ENCODE measurements at regions not wholly inside any gene's neighbourhood (a gene's known extent, or its start where the extent isn't known, plus 50 kb on each side); places are given as distances from the start of the nearest gene placed in this dataset.

DNA sequence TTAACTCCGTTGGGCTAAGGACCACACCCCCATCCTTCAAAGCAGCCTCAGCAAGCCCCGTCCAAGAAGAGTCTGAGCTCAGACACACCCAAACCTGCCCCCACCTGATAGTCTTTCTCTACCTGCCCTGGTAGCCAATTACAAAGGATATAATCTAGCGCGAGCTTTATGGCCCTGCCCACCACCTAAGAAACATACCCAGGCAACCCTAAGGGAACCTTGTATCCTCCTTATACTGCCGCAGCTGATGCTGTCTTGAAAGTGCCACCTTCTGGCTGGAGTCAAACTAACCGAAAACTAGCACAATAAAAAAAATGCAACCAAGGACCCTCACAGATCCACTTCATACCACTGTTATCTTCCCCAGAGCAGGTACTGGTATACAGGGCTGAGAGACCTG, 628.3 kb upstream of the REG3G start:
- TF ChIP-seq GLIS3 (CRISPR knock-in tag; IDR thresholded peaks at IDR 0.05), result no peak
- TF ChIP-seq, protein P1, sequence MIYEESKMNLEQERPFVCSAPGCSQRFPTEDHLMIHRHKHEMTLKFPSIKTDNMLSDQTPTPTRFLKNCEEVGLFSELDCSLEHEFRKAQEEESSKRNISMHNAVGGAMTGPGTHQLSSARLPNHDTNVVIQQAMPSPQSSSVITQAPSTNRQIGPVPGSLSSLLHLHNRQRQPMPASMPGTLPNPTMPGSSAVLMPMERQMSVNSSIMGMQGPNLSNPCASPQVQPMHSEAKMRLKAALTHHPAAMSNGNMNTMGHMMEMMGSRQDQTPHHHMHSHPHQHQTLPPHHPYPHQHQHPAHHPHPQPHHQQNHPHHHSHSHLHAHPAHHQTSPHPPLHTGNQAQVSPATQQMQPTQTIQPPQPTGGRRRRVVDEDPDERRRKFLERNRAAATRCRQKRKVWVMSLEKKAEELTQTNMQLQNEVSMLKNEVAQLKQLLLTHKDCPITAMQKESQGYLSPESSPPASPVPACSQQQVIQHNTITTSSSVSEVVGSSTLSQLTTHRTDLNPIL (CRISPR knock-in tag; IDR thresholded peaks at IDR 0.05; ENCODE audit: low read depth), result no peak
- TF ChIP-seq, protein P2, sequence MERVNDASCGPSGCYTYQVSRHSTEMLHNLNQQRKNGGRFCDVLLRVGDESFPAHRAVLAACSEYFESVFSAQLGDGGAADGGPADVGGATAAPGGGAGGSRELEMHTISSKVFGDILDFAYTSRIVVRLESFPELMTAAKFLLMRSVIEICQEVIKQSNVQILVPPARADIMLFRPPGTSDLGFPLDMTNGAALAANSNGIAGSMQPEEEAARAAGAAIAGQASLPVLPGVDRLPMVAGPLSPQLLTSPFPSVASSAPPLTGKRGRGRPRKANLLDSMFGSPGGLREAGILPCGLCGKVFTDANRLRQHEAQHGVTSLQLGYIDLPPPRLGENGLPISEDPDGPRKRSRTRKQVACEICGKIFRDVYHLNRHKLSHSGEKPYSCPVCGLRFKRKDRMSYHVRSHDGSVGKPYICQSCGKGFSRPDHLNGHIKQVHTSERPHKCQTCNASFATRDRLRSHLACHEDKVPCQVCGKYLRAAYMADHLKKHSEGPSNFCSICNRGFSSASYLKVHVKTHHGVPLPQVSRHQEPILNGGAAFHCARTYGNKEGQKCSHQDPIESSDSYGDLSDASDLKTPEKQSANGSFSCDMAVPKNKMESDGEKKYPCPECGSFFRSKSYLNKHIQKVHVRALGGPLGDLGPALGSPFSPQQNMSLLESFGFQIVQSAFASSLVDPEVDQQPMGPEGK (CRISPR knock-in tag; IDR thresholded peaks at IDR 0.05; ENCODE audit: borderline replicate concordance), result no peak
- no peak for TF ChIP-seq BACH2 (CRISPR knock-in tag; IDR thresholded peaks at IDR 0.05; ENCODE audit: borderline replicate concordance)
- no peak for TF ChIP-seq ZFP30 (CRISPR knock-in tag; IDR thresholded peaks at IDR 0.05)
- no peak for TF ChIP-seq ZNF8 (CRISPR knock-in tag; IDR thresholded peaks at IDR 0.05)
- TF ChIP-seq OSR1 (CRISPR knock-in tag; IDR thresholded peaks at IDR 0.05), result no peak
- TF ChIP-seq TOX (CRISPR knock-in tag; IDR thresholded peaks at IDR 0.05; ENCODE audit: borderline replicate concordance), result no peak
- no peak for TF ChIP-seq ARNTL (CRISPR knock-in tag; IDR thresholded peaks at IDR 0.05; ENCODE audit: borderline replicate concordance, low read depth)
- no peak for TF ChIP-seq ISL1 (CRISPR knock-in tag; IDR thresholded peaks at IDR 0.05)
- TF ChIP-seq TCF4 (CRISPR knock-in tag; IDR thresholded peaks at IDR 0.05; ENCODE audit: borderline replicate concordance), result no peak
- TF ChIP-seq, protein P3, sequence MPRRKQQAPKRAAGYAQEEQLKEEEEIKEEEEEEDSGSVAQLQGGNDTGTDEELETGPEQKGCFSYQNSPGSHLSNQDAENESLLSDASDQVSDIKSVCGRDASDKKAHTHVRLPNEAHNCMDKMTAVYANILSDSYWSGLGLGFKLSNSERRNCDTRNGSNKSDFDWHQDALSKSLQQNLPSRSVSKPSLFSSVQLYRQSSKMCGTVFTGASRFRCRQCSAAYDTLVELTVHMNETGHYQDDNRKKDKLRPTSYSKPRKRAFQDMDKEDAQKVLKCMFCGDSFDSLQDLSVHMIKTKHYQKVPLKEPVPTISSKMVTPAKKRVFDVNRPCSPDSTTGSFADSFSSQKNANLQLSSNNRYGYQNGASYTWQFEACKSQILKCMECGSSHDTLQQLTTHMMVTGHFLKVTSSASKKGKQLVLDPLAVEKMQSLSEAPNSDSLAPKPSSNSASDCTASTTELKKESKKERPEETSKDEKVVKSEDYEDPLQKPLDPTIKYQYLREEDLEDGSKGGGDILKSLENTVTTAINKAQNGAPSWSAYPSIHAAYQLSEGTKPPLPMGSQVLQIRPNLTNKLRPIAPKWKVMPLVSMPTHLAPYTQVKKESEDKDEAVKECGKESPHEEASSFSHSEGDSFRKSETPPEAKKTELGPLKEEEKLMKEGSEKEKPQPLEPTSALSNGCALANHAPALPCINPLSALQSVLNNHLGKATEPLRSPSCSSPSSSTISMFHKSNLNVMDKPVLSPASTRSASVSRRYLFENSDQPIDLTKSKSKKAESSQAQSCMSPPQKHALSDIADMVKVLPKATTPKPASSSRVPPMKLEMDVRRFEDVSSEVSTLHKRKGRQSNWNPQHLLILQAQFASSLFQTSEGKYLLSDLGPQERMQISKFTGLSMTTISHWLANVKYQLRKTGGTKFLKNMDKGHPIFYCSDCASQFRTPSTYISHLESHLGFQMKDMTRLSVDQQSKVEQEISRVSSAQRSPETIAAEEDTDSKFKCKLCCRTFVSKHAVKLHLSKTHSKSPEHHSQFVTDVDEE (CRISPR knock-in tag; IDR thresholded peaks at IDR 0.05), result no peak
- no peak for TF ChIP-seq ZNF70 (CRISPR knock-in tag; IDR thresholded peaks at IDR 0.05)
- TF ChIP-seq, protein P4, sequence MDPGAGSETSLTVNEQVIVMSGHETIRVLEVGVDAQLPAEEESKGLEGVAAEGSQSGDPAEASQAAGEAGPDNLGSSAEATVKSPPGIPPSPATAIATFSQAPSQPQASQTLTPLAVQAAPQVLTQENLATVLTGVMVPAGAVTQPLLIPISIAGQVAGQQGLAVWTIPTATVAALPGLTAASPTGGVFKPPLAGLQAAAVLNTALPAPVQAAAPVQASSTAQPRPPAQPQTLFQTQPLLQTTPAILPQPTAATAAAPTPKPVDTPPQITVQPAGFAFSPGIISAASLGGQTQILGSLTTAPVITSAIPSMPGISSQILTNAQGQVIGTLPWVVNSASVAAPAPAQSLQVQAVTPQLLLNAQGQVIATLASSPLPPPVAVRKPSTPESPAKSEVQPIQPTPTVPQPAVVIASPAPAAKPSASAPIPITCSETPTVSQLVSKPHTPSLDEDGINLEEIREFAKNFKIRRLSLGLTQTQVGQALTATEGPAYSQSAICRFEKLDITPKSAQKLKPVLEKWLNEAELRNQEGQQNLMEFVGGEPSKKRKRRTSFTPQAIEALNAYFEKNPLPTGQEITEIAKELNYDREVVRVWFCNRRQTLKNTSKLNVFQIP (CRISPR knock-in tag; IDR thresholded peaks at IDR 0.05; ENCODE audit: borderline replicate concordance, low read depth), result no peak
- no peak for TF ChIP-seq ZFP3 (CRISPR knock-in tag; IDR thresholded peaks at IDR 0.05)
- TF ChIP-seq, protein P5, sequence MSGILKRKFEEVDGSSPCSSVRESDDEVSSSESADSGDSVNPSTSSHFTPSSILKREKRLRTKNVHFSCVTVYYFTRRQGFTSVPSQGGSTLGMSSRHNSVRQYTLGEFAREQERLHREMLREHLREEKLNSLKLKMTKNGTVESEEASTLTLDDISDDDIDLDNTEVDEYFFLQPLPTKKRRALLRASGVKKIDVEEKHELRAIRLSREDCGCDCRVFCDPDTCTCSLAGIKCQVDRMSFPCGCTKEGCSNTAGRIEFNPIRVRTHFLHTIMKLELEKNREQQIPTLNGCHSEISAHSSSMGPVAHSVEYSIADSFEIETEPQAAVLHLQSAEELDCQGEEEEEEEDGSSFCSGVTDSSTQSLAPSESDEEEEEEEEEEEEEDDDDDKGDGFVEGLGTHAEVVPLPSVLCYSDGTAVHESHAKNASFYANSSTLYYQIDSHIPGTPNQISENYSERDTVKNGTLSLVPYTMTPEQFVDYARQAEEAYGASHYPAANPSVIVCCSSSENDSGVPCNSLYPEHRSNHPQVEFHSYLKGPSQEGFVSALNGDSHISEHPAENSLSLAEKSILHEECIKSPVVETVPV (CRISPR knock-in tag; IDR thresholded peaks at IDR 0.05), result no peak
- no peak for TF ChIP-seq ESRRG (CRISPR knock-in tag; IDR thresholded peaks at IDR 0.05)
- ATAC-seq, result no peak

DNA sequence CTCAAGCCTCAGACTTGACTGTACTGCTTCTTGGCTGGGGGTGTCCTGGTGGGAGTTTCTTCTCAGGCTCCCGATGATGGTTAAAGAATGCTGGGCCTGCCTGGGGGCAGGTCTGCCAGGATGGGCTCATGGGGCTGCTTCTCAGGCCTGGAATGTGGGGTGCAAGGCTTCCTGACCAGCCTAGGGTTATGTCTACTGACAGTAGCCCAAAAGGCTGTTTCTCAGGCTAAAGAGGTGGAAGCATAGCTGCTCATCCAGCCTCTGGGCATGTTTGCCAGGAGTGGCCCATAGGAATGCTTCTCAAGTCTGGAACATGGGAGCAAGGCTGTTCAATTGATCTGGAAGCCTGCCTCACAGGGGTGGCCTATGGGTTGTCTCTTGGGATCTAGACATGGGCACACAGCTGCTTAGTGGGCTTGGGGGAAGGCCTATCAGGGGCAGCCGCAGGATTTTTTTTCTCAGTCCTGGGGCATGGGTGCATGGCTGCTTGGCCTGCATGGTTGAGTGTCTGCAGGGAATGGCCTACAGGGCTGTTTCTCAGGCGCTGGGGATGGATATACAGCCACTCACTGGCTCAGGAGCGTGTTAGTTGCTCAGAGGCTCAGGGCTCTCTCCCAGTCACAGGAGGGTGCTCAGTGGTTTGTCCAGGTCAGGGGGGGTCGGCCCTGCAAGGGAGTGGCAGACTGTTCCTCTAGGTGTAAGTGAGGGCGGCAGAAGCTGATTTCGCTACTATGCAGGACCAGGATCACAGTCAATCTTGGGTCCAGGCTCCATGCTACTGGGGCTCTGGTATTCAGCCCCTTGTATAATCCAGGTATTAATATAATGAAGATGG, 617.3 kb upstream of the REG3G start:
- no peak for ATAC-seq
- TF ChIP-seq, protein P1 (CRISPR knock-in tag; IDR thresholded peaks at IDR 0.05; ENCODE audit: low read depth), result no peak
- TF ChIP-seq, protein P3 (CRISPR knock-in tag; IDR thresholded peaks at IDR 0.05), result no peak
- TF ChIP-seq BACH2 (CRISPR knock-in tag; IDR thresholded peaks at IDR 0.05; ENCODE audit: borderline replicate concordance) (no peak), ARNTL (CRISPR knock-in tag; IDR thresholded peaks at IDR 0.05; ENCODE audit: borderline replicate concordance, low read depth) (no peak), RARB (CRISPR knock-in tag; IDR thresholded peaks at IDR 0.05) (no peak), ZNF8 (CRISPR knock-in tag; IDR thresholded peaks at IDR 0.05) (no peak), ZNF565 (CRISPR knock-in tag; conservative IDR thresholded peaks at IDR 0.05; ENCODE audit: low read depth) (no peak), GLIS3 (CRISPR knock-in tag; IDR thresholded peaks at IDR 0.05) (no peak), ISL1 (CRISPR knock-in tag; IDR thresholded peaks at IDR 0.05) (no peak), ESRRG (CRISPR knock-in tag; IDR thresholded peaks at IDR 0.05) (no peak), TOX (CRISPR knock-in tag; IDR thresholded peaks at IDR 0.05; ENCODE audit: borderline replicate concordance) (no peak), TCF4 (CRISPR knock-in tag; IDR thresholded peaks at IDR 0.05; ENCODE audit: borderline replicate concordance) (no peak), ZNF70 (CRISPR knock-in tag; IDR thresholded peaks at IDR 0.05) (no peak)
- TF ChIP-seq, protein P4 (CRISPR knock-in tag; IDR thresholded peaks at IDR 0.05; ENCODE audit: borderline replicate concordance, low read depth), result no peak
- TF ChIP-seq, protein P5 (CRISPR knock-in tag; IDR thresholded peaks at IDR 0.05), result no peak

Data from SK-N-SH treated with all-trans-retinoic acid at 6 μM for 48 hours (cell line).